Karpas-422 (cell line): ENCODE measurements at regions not wholly inside any gene's neighbourhood (a gene's known extent, or its start where the extent isn't known, plus 50 kb on each side); places are given as distances from the start of the nearest gene placed in this dataset.

Experiments
- DNase-seq: peaks from one replicate; pipeline ENCODE4 v3.0.0-alpha.2; 2015
- H2AFZ ChIP-seq: fragments of 200-600 bp; sonication (generic); 2 replicates; pipeline ENCODE4 v1.6.1; 2014; ENCODE audit warnings: antibody characterized with exemption, low read length, mixed read lengths
- H3K27ac ChIP-seq: fragments of 200-600 bp; sonication (generic); 2 replicates; pipeline ENCODE4 v1.5.1; 2014; ENCODE audit warnings: mild to moderate bottlenecking, low read length, moderate library complexity
- H3K27me3 ChIP-seq: fragments of 200-600 bp; sonication (generic); 2 replicates; pipeline ENCODE4 v1.6.1; 2014; ENCODE audit warnings: low read length, mixed read lengths
- H3K36me3 ChIP-seq: fragments of 200-600 bp; sonication (generic); 2 replicates; pipeline ENCODE4 v1.6.1; 2014; ENCODE audit warnings: low read length, mixed read lengths; ENCODE audit not compliant: insufficient read depth
- H3K4me1 ChIP-seq: fragments of 200-600 bp; sonication (generic); 2 replicates; pipeline ENCODE4 v1.6.1; 2014; ENCODE audit warnings: mild to moderate bottlenecking, low read length, mixed read lengths
- H3K4me2 ChIP-seq: fragments of 200-600 bp; sonication (generic); 2 replicates; pipeline ENCODE4 v1.6.1; 2014; ENCODE audit warnings: low read length, low read depth, mild to moderate bottlenecking; ENCODE audit not compliant: poor library complexity, severe bottlenecking
- H3K4me3 ChIP-seq: fragments of 200-600 bp; sonication (generic); 2 replicates; pipeline ENCODE4 v1.5.1; 2014; ENCODE audit warnings: mild to moderate bottlenecking, antibody characterized with exemption, low read length, mixed read lengths
- H3K79me2 ChIP-seq: fragments of 200-600 bp; sonication (generic); 2 replicates; pipeline ENCODE4 v1.6.1; 2014; ENCODE audit warnings: mild to moderate bottlenecking, low read length, mixed read lengths
- H3K9ac ChIP-seq: fragments of 200-600 bp; sonication (generic); 2 replicates; pipeline ENCODE4 v1.6.0; 2014; ENCODE audit warnings: low read length
- H3K9me2 ChIP-seq: fragments of 200-600 bp; sonication (generic), shearing (Covaris generic); replicated peaks from 2 replicates; pipeline ENCODE4 v1.6.0; 2014; ENCODE audit warnings: mild to moderate bottlenecking, low read length, moderate library complexity; ENCODE audit not compliant: insufficient read depth
- H3K9me3 ChIP-seq: fragments of 300-700, 200-600 bp; sonication (generic); 2 replicates; pipeline ENCODE4 v1.6.1; 2014; ENCODE audit warnings: low read length, mixed read lengths
- H4K20me1 ChIP-seq: fragments of 200-600 bp; sonication (generic); 2 replicates; pipeline ENCODE4 v1.6.1; 2014; ENCODE audit warnings: mild to moderate bottlenecking, antibody characterized with exemption, low read length, low read depth; ENCODE audit not compliant: insufficient read depth

GRCh38 chrX:110415440-110416170 lies 57.0 kb downstream of the RTL9 start:
- Histone ChIP-seq H3K9me3 (no peaks in the 10 kb centered on the region), H3K27ac (no peak overlapping the region), H3K4me1 (peaks cover 29% of the 10 kb centered on the region), H3K79me2 (no peaks in the 10 kb centered on the region), H3K9ac (no peak overlapping the region), H4K20me1 (no peaks in the 10 kb centered on the region), H3K4me3 (no peak overlapping the region), H3K9me2 (no peaks in the 10 kb centered on the region), H2AFZ (no peak overlapping the region), H3K27me3 (no peaks in the 10 kb centered on the region), H3K36me3 (no peaks in the 10 kb centered on the region), H3K4me2 (peak overlapping the region; percentile 31)
- no peak for DNase-seq

- Histone ChIP-seq H3K4me2 (no peak overlapping the region), H3K9me3 (no peaks in the 10 kb centered on the region), H3K9ac (no peak overlapping the region), H3K4me1 (peaks cover 23% of the 10 kb centered on the region), H3K27me3 (no peaks in the 10 kb centered on the region), H2AFZ (no peak overlapping the region), H3K4me3 (no peak overlapping the region), H4K20me1 (no peaks in the 10 kb centered on the region), H3K79me2 (no peaks in the 10 kb centered on the region), H3K27ac (no peak overlapping the region), H3K36me3 (no peaks in the 10 kb centered on the region), H3K9me2 (no peaks in the 10 kb centered on the region)
- DNase-seq, result peak; percentile 38
Observed at GRCh38 chrX:110417128-110417527, 58.5 kb downstream of the RTL9 start.

GRCh38 chrX:110418316-110419235 lies 59.9 kb downstream of the RTL9 start:
- DNase-seq, result peak; percentile 33
- no peak overlapping the region for H3K4me2 ChIP-seq

GRCh38 chrX:110419512-110419911 lies 60.9 kb downstream of the RTL9 start:
- DNase-seq, result no peak
- no peak overlapping the region for H2AFZ ChIP-seq
- H3K36me3 ChIP-seq, result no peaks in the 10 kb centered on the region
- no peak overlapping the region for H3K4me2 ChIP-seq
- H3K9me2 ChIP-seq, result no peaks in the 10 kb centered on the region
- no peak overlapping the region for H3K9ac ChIP-seq
- H3K79me2 ChIP-seq, result no peaks in the 10 kb centered on the region
- H3K27me3 ChIP-seq, result no peaks in the 10 kb centered on the region
- peaks cover 13% of the 10 kb centered on the region for H3K4me1 ChIP-seq
- H4K20me1 ChIP-seq, result no peaks in the 10 kb centered on the region
- no peak overlapping the region for H3K27ac ChIP-seq
- no peak overlapping the region for H3K4me3 ChIP-seq
- no peaks in the 10 kb centered on the region for H3K9me3 ChIP-seq

More at GRCh38 chrX:110418316-110419235, 59.9 kb downstream of the RTL9 start:
- Histone ChIP-seq H3K36me3 (no peaks in the 10 kb centered on the region), H3K27me3 (no peaks in the 10 kb centered on the region), H3K79me2 (no peaks in the 10 kb centered on the region), H3K9me3 (no peaks in the 10 kb centered on the region), H3K27ac (no peak overlapping the region), H3K9ac (no peak overlapping the region), H2AFZ (no peak overlapping the region), H3K4me1 (peaks cover 21% of the 10 kb centered on the region), H4K20me1 (no peaks in the 10 kb centered on the region), H3K9me2 (no peaks in the 10 kb centered on the region), H3K4me3 (no peak overlapping the region)

GRCh38 chrX:110420771-110421499 lies 62.3 kb downstream of the RTL9 start:
- Histone ChIP-seq H3K4me3 (no peak overlapping the region), H4K20me1 (no peaks in the 10 kb centered on the region), H3K9me2 (no peaks in the 10 kb centered on the region), H3K4me2 (no peak overlapping the region), H3K27ac (no peak overlapping the region), H2AFZ (no peak overlapping the region), H3K9me3 (no peaks in the 10 kb centered on the region), H3K27me3 (no peaks in the 10 kb centered on the region), H3K9ac (no peak overlapping the region), H3K4me1 (peaks cover under 1% of the 10 kb centered on the region; the same call in 1 of the 2 replicates), H3K36me3 (no peaks in the 10 kb centered on the region), H3K79me2 (no peaks in the 10 kb centered on the region)
- DNase-seq, result peak; percentile 60

- Histone ChIP-seq H3K36me3 (no peaks in the 10 kb centered on the region), H2AFZ (no peak overlapping the region), H3K4me3 (no peak overlapping the region), H3K27me3 (no peaks in the 10 kb centered on the region), H3K9me2 (no peaks in the 10 kb centered on the region), H3K27ac (no peak overlapping the region), H3K9ac (no peak overlapping the region), H3K4me1 (no peaks in the 10 kb centered on the region), H3K9me3 (no peaks in the 10 kb centered on the region), H3K4me2 (no peak overlapping the region), H3K79me2 (no peaks in the 10 kb centered on the region), H4K20me1 (no peaks in the 10 kb centered on the region)
- DNase-seq, result no peak
Observed at GRCh38 chrX:110421500-110422455, 63.1 kb downstream of the RTL9 start.

GRCh38 chrX:110425222-110426154 lies 66.8 kb downstream of the RTL9 start:
- Histone ChIP-seq H4K20me1 (no peaks in the 10 kb centered on the region), H3K4me1 (no peaks in the 10 kb centered on the region), H3K27me3 (no peaks in the 10 kb centered on the region), H3K4me3 (no peak overlapping the region), H3K4me2 (no peak overlapping the region), H3K27ac (no peak overlapping the region), H3K9ac (no peak overlapping the region), H2AFZ (no peak overlapping the region), H3K9me3 (no peaks in the 10 kb centered on the region), H3K9me2 (no peaks in the 10 kb centered on the region), H3K79me2 (no peaks in the 10 kb centered on the region), H3K36me3 (no peaks in the 10 kb centered on the region)
- no peak for DNase-seq
